Endothelial cell (in vitro differentiated cells): ENCODE measurements at regions not wholly inside any gene's neighbourhood (a gene's known extent, or its start where the extent isn't known, plus 50 kb on each side); places are given as distances from the start of the nearest gene placed in this dataset.

Experiments used
- DNase-seq: peaks from one replicate; pipeline ENCODE4 v3.0.0; 2021; ENCODE audit warnings: low spot score
- H3K27ac Mint-ChIP-seq: one replicate; pipeline ENCODE4 v1.8.0; 2021; ENCODE audit warnings: mixed read lengths, inconsistent platforms; ENCODE audit not compliant: unreplicated experiment
- H3K27me3 Mint-ChIP-seq: one replicate; pipeline ENCODE4 v1.8.0; 2021; ENCODE audit warnings: mild to moderate bottlenecking, moderate library complexity, mixed read lengths, inconsistent platforms; ENCODE audit not compliant: unreplicated experiment
- H3K36me3 Mint-ChIP-seq: one replicate; pipeline ENCODE4 v1.8.0; 2021; ENCODE audit warnings: mild to moderate bottlenecking, low read depth, mixed read lengths, inconsistent platforms; ENCODE audit not compliant: unreplicated experiment
- H3K4me1 Mint-ChIP-seq: one replicate; pipeline ENCODE4 v1.8.0; 2021; ENCODE audit warnings: mild to moderate bottlenecking, mixed read lengths, inconsistent platforms; ENCODE audit not compliant: unreplicated experiment
- H3K4me3 Mint-ChIP-seq: one replicate; pipeline ENCODE4 v1.8.0; 2021; ENCODE audit warnings: mild to moderate bottlenecking, mixed read lengths, inconsistent platforms; ENCODE audit not compliant: unreplicated experiment
- H3K9me3 Mint-ChIP-seq: one replicate; pipeline ENCODE4 v1.8.0; 2021; ENCODE audit warnings: mixed read lengths, inconsistent platforms; ENCODE audit not compliant: unreplicated experiment
- CTCF ChIP-seq: fragments of 200-600 bp; sonication (generic); IDR thresholded peaks from one replicate; pipeline ENCODE4 v1.5.0; 2021; ENCODE audit warnings: antibody characterized with exemption; ENCODE audit not compliant: unreplicated experiment

- Mint-ChIP-seq H3K4me3 (no peak overlapping the region), H3K4me1 (peaks cover 34% of the 10 kb centered on the region), H3K9me3 (peaks cover 4% of the 10 kb centered on the region), H3K36me3 (no peaks in the 10 kb centered on the region), H3K27me3 (no peaks in the 10 kb centered on the region), H3K27ac (peak overlapping the region; percentile 57)
- no peak for DNase-seq
- TF ChIP-seq CTCF: no peak
Measured at GRCh38 chr5:24363789-24364481, 280.8 kb downstream of the CDH10 start.

GRCh38 chr5:24364711-24365110 lies 280.1 kb downstream of the CDH10 start:
- peaks cover 34% of the 10 kb centered on the region for H3K4me1 Mint-ChIP-seq
- H3K4me3 Mint-ChIP-seq: no peak overlapping the region
- H3K27me3 Mint-ChIP-seq: no peaks in the 10 kb centered on the region
- peaks cover 4% of the 10 kb centered on the region for H3K9me3 Mint-ChIP-seq
- no peaks in the 10 kb centered on the region for H3K36me3 Mint-ChIP-seq
- no peak overlapping the region for H3K27ac Mint-ChIP-seq
- DNase-seq: no peak
- no peak for TF ChIP-seq CTCF

- Mint-ChIP-seq H3K9me3 (peaks cover 4% of the 10 kb centered on the region), H3K27me3 (no peaks in the 10 kb centered on the region), H3K4me3 (no peak overlapping the region), H3K36me3 (no peaks in the 10 kb centered on the region), H3K4me1 (peaks cover 31% of the 10 kb centered on the region), H3K27ac (no peak overlapping the region)
- TF ChIP-seq CTCF: no peak
- no peak for DNase-seq
Measured at GRCh38 chr5:24365406-24365805, 279.4 kb downstream of the CDH10 start.

GRCh38 chr5:24367216-24367615 lies 277.6 kb downstream of the CDH10 start:
- no peak overlapping the region for H3K27ac Mint-ChIP-seq
- no peak for DNase-seq
- no peaks in the 10 kb centered on the region for H3K9me3 Mint-ChIP-seq
- no peaks in the 10 kb centered on the region for H3K36me3 Mint-ChIP-seq
- H3K4me1 Mint-ChIP-seq: peaks cover 22% of the 10 kb centered on the region
- H3K4me3 Mint-ChIP-seq: no peak overlapping the region
- TF ChIP-seq CTCF: no peak
- no peaks in the 10 kb centered on the region for H3K27me3 Mint-ChIP-seq

GRCh38 chr5:24368115-24368514 lies 276.7 kb downstream of the CDH10 start:
- no peaks in the 10 kb centered on the region for H3K36me3 Mint-ChIP-seq
- H3K9me3 Mint-ChIP-seq: no peaks in the 10 kb centered on the region
- no peak overlapping the region for H3K27ac Mint-ChIP-seq
- no peak for DNase-seq
- H3K4me1 Mint-ChIP-seq: peaks cover 15% of the 10 kb centered on the region
- no peaks in the 10 kb centered on the region for H3K27me3 Mint-ChIP-seq
- no peak overlapping the region for H3K4me3 Mint-ChIP-seq
- TF ChIP-seq CTCF: no peak
